GM23248 (cell line): ENCODE measurements at regions not wholly inside any gene's neighbourhood (a gene's known extent, or its start where the extent isn't known, plus 50 kb on each side); places are given as distances from the start of the nearest gene placed in this dataset.
A peak's percentile ranks its signal among the peaks of the same experiment; 100 is the strongest.

ENCODE experiments used
- DNase-seq: peaks from one replicate; pipeline ENCODE4 v3.0.0-alpha.2; 2015
- H2AFZ ChIP-seq: fragments of 200-600 bp; sonication (generic); 2 replicates; pipeline ENCODE4 v1.6.1; 2016; ENCODE audit warnings: antibody characterized with exemption
- H3F3A ChIP-seq: fragments of 200-600 bp; sonication (generic); 2 replicates; pipeline ENCODE4 v1.6.1; 2016; ENCODE audit warnings: mild to moderate bottlenecking, antibody characterized with exemption, mixed run types; ENCODE audit not compliant: insufficient read depth
- H3K27ac ChIP-seq: fragments of 200-600 bp; sonication (generic); 2 replicates; pipeline ENCODE4 v1.5.1; 2016; ENCODE audit warnings: mild to moderate bottlenecking
- H3K27me3 ChIP-seq: fragments of 200-600 bp; sonication (generic); replicated peaks from 2 replicates; pipeline ENCODE4 v1.6.1; 2016; ENCODE audit warnings: mild to moderate bottlenecking; ENCODE audit not compliant: insufficient read depth
- H3K36me3 ChIP-seq: fragments of 200-600 bp; sonication (generic); 2 replicates; pipeline ENCODE4 v1.6.1; 2016; ENCODE audit warnings: low read depth, mild to moderate bottlenecking
- H3K4me1 ChIP-seq: fragments of 200-600 bp; sonication (generic); 2 replicates; pipeline ENCODE4 v1.6.1; 2016; ENCODE audit warnings: mild to moderate bottlenecking; ENCODE audit not compliant: insufficient read depth
- H3K4me2 ChIP-seq: fragments of 200-600 bp; sonication (generic); one replicate; pipeline ENCODE4 v1.6.1; 2016; ENCODE audit warnings: mild to moderate bottlenecking; ENCODE audit not compliant: unreplicated experiment
- H3K4me3 ChIP-seq: fragments of 200-600 bp; sonication (generic); 2 replicates; pipeline ENCODE4 v1.5.1; 2016; ENCODE audit warnings: mild to moderate bottlenecking
- H3K79me2 ChIP-seq: fragments of 200-600 bp; sonication (generic); 2 replicates; pipeline ENCODE4 v1.6.1; 2016; ENCODE audit warnings: mild to moderate bottlenecking; ENCODE audit not compliant: insufficient read depth
- H3K9ac ChIP-seq: fragments of 200-600 bp; sonication (generic); 2 replicates; pipeline ENCODE4 v1.6.1; 2016; ENCODE audit warnings: mild to moderate bottlenecking
- H3K9me2 ChIP-seq: fragments of 200-600 bp; sonication (generic); 2 replicates; pipeline ENCODE4 v1.6.1; 2016; ENCODE audit warnings: mixed run types, mild to moderate bottlenecking, moderate library complexity; ENCODE audit not compliant: insufficient read depth
- H3K9me3 ChIP-seq: fragments of 200-600 bp; sonication (generic); one replicate; pipeline ENCODE4 v1.6.1; 2017; ENCODE audit warnings: low read depth
- H4K20me1 ChIP-seq: fragments of 200-600 bp; sonication (generic); 2 replicates; pipeline ENCODE4 v1.6.0; 2016; ENCODE audit not compliant: insufficient read depth
- EZH2 ChIP-seq: fragments of 200-600 bp; sonication (generic); IDR thresholded peaks from 2 replicates; pipeline ENCODE4 v1.6.1; 2018; ENCODE audit warnings: antibody characterized with exemption, mild to moderate bottlenecking; ENCODE audit not compliant: insufficient read depth, poor library complexity, severe bottlenecking
- EZH2phosphoT487 ChIP-seq: fragments of 200-600 bp; sonication (generic); IDR thresholded peaks from 2 replicates; pipeline ENCODE4 v1.6.1; 2018; ENCODE audit warnings: antibody characterized with exemption, moderate library complexity, mild to moderate bottlenecking, low read depth; ENCODE audit not compliant: insufficient read depth
- WGBS, 2 experiments: methylation state at CpG; one replicate each; pipeline ENCODE4 v1.1.6; 2015 to 2017; ENCODE audit warnings: low lambda C conversion rate in 2 of 2, low coverage in 1 of 2; ENCODE audit errors: missing lambda C conversion rate in 2 of 2; 5-methylcytosine and 5-hydroxymethylcytosine counted together
- in situ Hi-C: fragments of 300-500 bp; cut with MboI; formaldehyde crosslinking; loops from 2 replicates; pipeline ENCODE4 v1.15.0; 2020

GRCh38 chr13:90201202-90201601 is 1146.3 kb upstream of the MIR17HG start:
- 6 to 13% methylated on average over 1 of the region's 1 CpG for WGBS, 2 experiments

GRCh38 chr13:90201676-90202460 is 1145.6 kb upstream of the MIR17HG start:
- in situ Hi-C loops = no loop called here
- peak overlapping the region; percentile 60 for H2AFZ ChIP-seq
- H3K4me3 ChIP-seq = no peak overlapping the region
- H3K4me1 ChIP-seq = peaks cover 21% of the 10 kb centered on the region
- peak overlapping the region; percentile 73 for H3K27ac ChIP-seq
- TF ChIP-seq EZH2phosphoT487 = no peak
- TF ChIP-seq EZH2 = no peak
- no peaks in the 10 kb centered on the region for H4K20me1 ChIP-seq
- H3K9me3 ChIP-seq = no peaks in the 10 kb centered on the region
- peak; percentile 66 for DNase-seq
- no peaks in the 10 kb centered on the region for H3K27me3 ChIP-seq
- H3K36me3 ChIP-seq = no peaks in the 10 kb centered on the region
- H3F3A ChIP-seq = peaks cover 10% of the 10 kb centered on the region
- no peaks in the 10 kb centered on the region for H3K79me2 ChIP-seq
- 13 to 18% methylated on average over 7 of the region's 7 CpGs for WGBS, 2 experiments
- H3K9ac ChIP-seq = peak overlapping the region; percentile 13; the same call in 1 of the 2 replicates
- H3K4me2 ChIP-seq = peak overlapping the region; percentile 45
- H3K9me2 ChIP-seq = no peaks in the 10 kb centered on the region

More at GRCh38 chr13:90201202-90201601, 1146.3 kb upstream of the MIR17HG start:
- Histone ChIP-seq H3K4me2 (peak overlapping the region; percentile 45), H4K20me1 (no peaks in the 10 kb centered on the region), H3K36me3 (no peaks in the 10 kb centered on the region), H3K27ac (peak overlapping the region; percentile 73), H3F3A (peaks cover 10% of the 10 kb centered on the region), H2AFZ (peak overlapping the region; percentile 60), H3K79me2 (no peaks in the 10 kb centered on the region), H3K4me1 (peaks cover 21% of the 10 kb centered on the region), H3K9ac (peak overlapping the region; percentile 13; the same call in 1 of the 2 replicates), H3K9me2 (no peaks in the 10 kb centered on the region), H3K9me3 (no peaks in the 10 kb centered on the region), H3K27me3 (no peaks in the 10 kb centered on the region), H3K4me3 (no peak overlapping the region)
- TF ChIP-seq EZH2 = no peak
- TF ChIP-seq EZH2phosphoT487 = no peak
- in situ Hi-C loops = no loop called here
- DNase-seq = peak; percentile 73

- in situ Hi-C loops = no loop called here
- no peak overlapping the region for H2AFZ ChIP-seq
- no peak overlapping the region for H3K27ac ChIP-seq
- no peaks in the 10 kb centered on the region for H3K9me2 ChIP-seq
- H3K9ac ChIP-seq = no peak overlapping the region
- WGBS, 2 experiments = 92 to 95% methylated on average over 1 of the region's 1 CpG
- TF ChIP-seq EZH2phosphoT487 (no peak), EZH2 (no peak)
- no peaks in the 10 kb centered on the region for H3K36me3 ChIP-seq
- H3K4me3 ChIP-seq = no peak overlapping the region
- no peaks in the 10 kb centered on the region for H4K20me1 ChIP-seq
- no peaks in the 10 kb centered on the region for H3K9me3 ChIP-seq
- no peak overlapping the region for H3K4me2 ChIP-seq
- H3F3A ChIP-seq = peaks cover 10% of the 10 kb centered on the region
- H3K4me1 ChIP-seq = peaks cover 21% of the 10 kb centered on the region
- H3K79me2 ChIP-seq = no peaks in the 10 kb centered on the region
- H3K27me3 ChIP-seq = no peaks in the 10 kb centered on the region
- DNase-seq = no peak
Measured at GRCh38 chr13:90205081-90205480, 1142.4 kb upstream of the MIR17HG start.

- H4K20me1 ChIP-seq = no peaks in the 10 kb centered on the region
- in situ Hi-C loops = no loop called here
- H3K9me3 ChIP-seq = no peaks in the 10 kb centered on the region
- no peaks in the 10 kb centered on the region for H3K9me2 ChIP-seq
- H3K36me3 ChIP-seq = no peaks in the 10 kb centered on the region
- H3F3A ChIP-seq = peaks cover 10% of the 10 kb centered on the region
- TF ChIP-seq EZH2phosphoT487 = no peak
- TF ChIP-seq EZH2 = no peak
- no peak overlapping the region for H3K4me3 ChIP-seq
- H3K79me2 ChIP-seq = no peaks in the 10 kb centered on the region
- no peak overlapping the region for H2AFZ ChIP-seq
- H3K9ac ChIP-seq = no peak overlapping the region
- no peak overlapping the region for H3K27ac ChIP-seq
- H3K27me3 ChIP-seq = no peaks in the 10 kb centered on the region
- DNase-seq = no peak
- 75 to 80% methylated on average over 10 of the region's 10 CpGs for WGBS, 2 experiments
- H3K4me2 ChIP-seq = no peak overlapping the region
- peaks cover 18% of the 10 kb centered on the region for H3K4me1 ChIP-seq
Measured at GRCh38 chr13:90205911-90206310, 1141.6 kb upstream of the MIR17HG start.
